ENCODE measurements at regions not wholly inside any gene's neighbourhood (a gene's known extent, or its start where the extent isn't known, plus 50 kb on each side); places are given as distances from the start of the nearest gene placed in this dataset.

GRCh38 chr2:2600366-2600765 lies 269.3 kb upstream of the MYT1L start:
- no peaks in the 10 kb centered on the region for H3K27me3 ChIP-seq (ENCODE audit: control insufficient read depth, insufficient read depth, low read length)
- no peak for TF ChIP-seq CTCF (IDR thresholded peaks at IDR 0.05; ENCODE audit: insufficient read depth, low read depth, low read length)
- ChIA-PET CTCF (no interaction called here), POLR2A (no interaction called here)
- H3K36me3 ChIP-seq (ENCODE audit: control insufficient read depth, insufficient read depth, low read length): no peaks in the 10 kb centered on the region
- DNase-seq (ENCODE audit: low read depth): no peak
- H3K4me3 ChIP-seq (ENCODE audit: low read depth, low read length): no peak overlapping the region

GRCh38 chr2:2599441-2599840 lies 268.4 kb upstream of the MYT1L start:
- Histone ChIP-seq H3K4me3 (ENCODE audit: low read depth, low read length) (no peak overlapping the region), H3K36me3 (ENCODE audit: control insufficient read depth, insufficient read depth, low read length) (no peaks in the 10 kb centered on the region), H3K27me3 (ENCODE audit: control insufficient read depth, insufficient read depth, low read length) (no peaks in the 10 kb centered on the region)
- CTCF ChIA-PET: no interaction called here
- DNase-seq (ENCODE audit: low read depth): no peak
- POLR2A ChIA-PET: no interaction called here
- no peak for TF ChIP-seq CTCF (IDR thresholded peaks at IDR 0.05; ENCODE audit: insufficient read depth, low read depth, low read length)

GRCh38 chr2:2597712-2598111 lies 266.6 kb upstream of the MYT1L start:
- no peak for TF ChIP-seq CTCF (IDR thresholded peaks at IDR 0.05; ENCODE audit: insufficient read depth, low read depth, low read length)
- no peak overlapping the region for H3K4me3 ChIP-seq (ENCODE audit: low read depth, low read length)
- DNase-seq (ENCODE audit: low read depth): no peak
- no peaks in the 10 kb centered on the region for H3K36me3 ChIP-seq (ENCODE audit: control insufficient read depth, insufficient read depth, low read length)
- ChIA-PET CTCF (no interaction called here), POLR2A (no interaction called here)
- no peaks in the 10 kb centered on the region for H3K27me3 ChIP-seq (ENCODE audit: control insufficient read depth, insufficient read depth, low read length)

- no peak for TF ChIP-seq CTCF (IDR thresholded peaks at IDR 0.05; ENCODE audit: insufficient read depth, low read depth, low read length)
- Histone ChIP-seq H3K27me3 (ENCODE audit: control insufficient read depth, insufficient read depth, low read length) (no peaks in the 10 kb centered on the region), H3K4me3 (ENCODE audit: low read depth, low read length) (no peak overlapping the region), H3K36me3 (ENCODE audit: control insufficient read depth, insufficient read depth, low read length) (no peaks in the 10 kb centered on the region)
- no peak for DNase-seq (ENCODE audit: low read depth)
- ChIA-PET CTCF (no interaction called here), POLR2A (no interaction called here)
Measured at GRCh38 chr2:2591542-2591940, 260.5 kb upstream of the MYT1L start.

- Histone ChIP-seq H3K36me3 (ENCODE audit: control insufficient read depth, insufficient read depth, low read length) (no peaks in the 10 kb centered on the region), H3K27me3 (ENCODE audit: control insufficient read depth, insufficient read depth, low read length) (no peaks in the 10 kb centered on the region), H3K4me3 (ENCODE audit: low read depth, low read length) (no peak overlapping the region)
- ChIA-PET CTCF (no interaction called here), POLR2A (no interaction called here)
- DNase-seq (ENCODE audit: low read depth): no peak
- TF ChIP-seq CTCF (IDR thresholded peaks at IDR 0.05; ENCODE audit: insufficient read depth, low read depth, low read length): no peak
Measured at GRCh38 chr2:2590841-2591541, 259.9 kb upstream of the MYT1L start.
